ENCODE measurements at regions not wholly inside any gene's neighbourhood (a gene's known extent, or its start where the extent isn't known, plus 50 kb on each side); places are given as distances from the start of the nearest gene placed in this dataset.
"Not testable (repeated sequence)": the region's sequence is repeated elsewhere in the genome, so short reads cannot be mapped to it uniquely, and the experiment has no call there.

- DNase-seq (ENCODE audit: low read depth in 4 of 4, low spot score in 2 of 4) = not testable (repeated sequence)
Observed at GRCh38 chr18:14342170-14342569, 201.2 kb downstream of the POTEC start.

GRCh38 chr18:14336017-14336416 lies 203.8 kb upstream of the ZNF519 start:
- DNase-seq (ENCODE audit: low read depth in 4 of 4, low spot score in 2 of 4) = not testable (repeated sequence)

DNA sequence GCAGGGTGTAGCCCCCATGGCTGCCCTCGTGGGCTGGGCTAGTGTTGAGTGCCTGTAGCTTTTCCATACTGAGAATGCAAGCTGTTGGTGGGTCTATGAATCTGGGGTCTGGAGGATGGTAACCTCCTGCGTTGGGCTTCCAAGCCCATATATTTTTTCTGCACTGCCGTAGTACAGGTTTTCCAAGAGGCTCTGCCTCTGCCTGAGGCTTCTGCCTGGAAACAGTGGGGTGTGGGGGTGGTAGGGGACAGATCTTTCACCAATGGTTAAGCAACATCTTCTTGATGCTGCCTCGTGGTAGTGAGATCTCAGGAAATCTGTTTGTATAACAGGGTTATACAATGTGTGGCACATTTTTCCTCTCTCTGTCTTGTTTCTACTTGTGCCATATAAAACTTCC lies 189.0 kb upstream of the ZNF519 start:
- DNase-seq (ENCODE audit: low read depth in 4 of 4, low spot score in 2 of 4) = not testable (repeated sequence)

- not testable (repeated sequence) for DNase-seq (ENCODE audit: low read depth in 4 of 4, low spot score in 2 of 4)
Observed at GRCh38 chr18:14301255-14301654, 169.0 kb upstream of the ZNF519 start.

GRCh38 chr18:14295081-14295480 lies 162.8 kb upstream of the ZNF519 start:
- DNase-seq (ENCODE audit: low read depth in 4 of 4, low spot score in 2 of 4) = not testable (repeated sequence)

GRCh38 chr18:14285053-14285452 lies 152.8 kb upstream of the ZNF519 start:
- DNase-seq (ENCODE audit: low read depth in 4 of 4, low spot score in 2 of 4) = no peak

DNA sequence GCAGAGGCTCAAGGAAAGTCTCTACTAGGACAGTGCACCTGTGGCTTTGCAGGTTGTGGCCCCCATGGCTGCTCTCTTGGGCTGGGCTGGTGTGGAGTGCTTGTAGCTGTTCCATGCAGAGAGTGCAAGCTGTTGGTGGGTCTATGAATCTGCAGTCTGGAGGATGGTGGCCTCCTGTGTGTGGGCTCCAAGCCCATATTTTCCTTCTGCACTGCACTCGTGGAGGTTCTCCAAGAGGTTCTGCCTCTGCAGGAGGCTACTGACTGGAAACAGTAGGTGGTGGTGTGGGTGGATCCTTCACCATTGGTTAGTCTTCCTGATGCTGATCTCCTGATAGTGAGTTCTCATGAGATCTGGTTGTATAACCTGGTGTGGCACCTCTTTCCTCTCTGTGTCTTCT lies 143.2 kb upstream of the ZNF519 start:
- not testable (repeated sequence) for DNase-seq (ENCODE audit: low read depth in 4 of 4, low spot score in 2 of 4)

DNA sequence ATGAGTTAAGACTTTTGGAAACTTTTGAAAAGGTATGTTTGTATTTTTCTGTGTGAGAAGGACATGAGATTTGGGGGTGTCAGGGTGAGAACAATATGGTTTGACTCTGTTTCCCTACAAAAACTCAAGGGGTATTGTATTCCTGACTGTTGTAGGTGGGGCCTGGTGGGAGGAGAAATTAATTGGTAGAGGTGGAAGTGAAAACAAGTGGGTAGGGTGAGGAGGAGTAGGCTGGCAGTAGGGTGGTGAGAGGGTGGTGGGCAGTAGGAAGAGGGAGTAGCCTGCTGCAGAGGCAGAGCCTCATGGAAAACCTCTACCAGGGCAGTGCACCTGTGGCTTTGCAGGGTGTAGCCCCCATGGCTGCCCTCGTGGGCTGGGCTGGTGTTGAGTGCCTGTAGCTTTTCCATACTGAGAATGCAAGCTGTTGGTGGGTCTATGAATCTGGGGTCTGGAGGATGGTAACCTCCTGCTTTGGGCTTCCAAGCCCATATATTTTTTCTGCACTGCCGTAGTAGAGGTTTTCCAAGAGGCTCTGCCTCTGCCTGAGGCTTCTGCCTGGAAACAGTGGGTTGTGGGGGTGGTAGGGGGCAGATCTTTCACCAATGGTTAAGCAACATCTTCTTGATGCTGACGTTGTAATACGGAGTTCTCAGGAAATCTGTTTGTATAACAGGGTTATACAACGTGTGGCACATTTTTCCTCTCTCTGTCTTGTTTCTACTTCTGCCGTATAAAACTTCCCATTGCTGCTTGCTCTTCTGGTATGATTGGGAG lies 133.6 kb upstream of the ZNF519 start:
- not testable (repeated sequence) for DNase-seq (ENCODE audit: low read depth in 4 of 4, low spot score in 2 of 4)

DNA sequence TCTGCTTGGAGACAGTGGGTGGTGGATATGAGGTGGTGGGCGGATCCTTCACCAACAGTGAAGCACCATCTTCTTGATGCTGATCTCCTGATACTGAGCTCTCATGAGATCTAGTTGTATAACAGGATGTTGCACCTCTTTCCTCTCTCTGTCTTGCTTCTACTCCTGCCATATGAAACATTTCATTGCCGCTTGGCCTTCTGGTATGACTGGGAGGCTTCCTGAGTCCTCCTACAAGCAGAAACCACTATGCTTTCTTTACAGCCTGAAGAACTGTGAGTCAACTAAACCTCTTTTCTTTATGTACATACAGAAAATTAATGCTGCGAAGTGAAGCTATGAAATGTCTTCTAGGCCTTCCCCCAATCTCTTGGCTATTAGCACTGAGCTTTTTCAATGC lies 130.6 kb upstream of the ZNF519 start:
- not testable (repeated sequence) for DNase-seq (ENCODE audit: low read depth in 4 of 4, low spot score in 2 of 4)

DNA sequence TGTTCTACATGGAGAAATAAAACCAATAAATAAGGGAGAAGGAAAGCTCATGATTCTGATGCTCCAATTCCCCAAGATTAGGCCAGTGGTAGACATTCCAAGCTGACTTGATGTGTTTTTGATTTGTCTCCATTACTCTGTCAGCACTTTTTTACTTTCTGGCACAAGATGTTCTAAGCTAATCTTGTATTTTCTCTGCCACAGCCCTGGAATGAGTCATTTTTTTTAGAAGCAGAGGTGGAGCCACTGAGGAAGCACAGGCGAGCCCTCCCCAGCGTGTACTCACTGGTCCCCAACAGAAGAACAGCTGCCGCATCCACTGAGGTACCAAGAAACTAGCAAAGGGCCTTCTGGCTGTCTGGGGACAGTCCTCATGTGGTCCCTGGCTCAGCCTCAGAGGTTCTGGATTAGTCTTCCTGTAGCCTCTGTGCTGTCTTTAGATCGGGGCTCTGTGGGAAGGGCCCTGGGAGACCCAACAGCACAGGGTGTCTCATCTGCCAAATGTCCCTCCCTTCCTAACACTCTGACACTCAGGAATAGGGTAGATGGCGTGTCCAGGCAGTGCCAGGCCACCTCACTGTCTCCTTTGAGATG lies 117.9 kb upstream of the ZNF519 start:
- not testable (repeated sequence) for DNase-seq (ENCODE audit: low read depth in 4 of 4, low spot score in 2 of 4)

DNA sequence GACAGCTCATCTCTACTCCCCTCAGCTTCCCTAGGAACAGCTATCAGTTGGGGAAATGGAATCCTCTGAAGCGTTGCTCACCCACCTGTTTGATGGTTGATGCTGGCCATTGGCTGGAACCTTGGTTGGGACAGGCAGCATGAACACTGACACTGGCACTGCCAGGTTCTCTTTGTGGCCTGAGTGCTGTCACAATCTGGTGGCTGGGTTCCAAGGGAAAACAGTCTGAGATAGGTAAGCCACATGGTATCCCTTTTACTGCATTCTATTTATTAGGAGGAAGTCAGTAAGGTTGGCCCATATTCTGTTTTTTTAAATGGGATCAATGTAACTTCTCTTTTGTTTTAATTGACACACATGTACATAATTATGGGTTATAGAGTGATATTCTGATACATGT lies 107.0 kb upstream of the ZNF519 start:
- DNase-seq (ENCODE audit: low read depth in 4 of 4, low spot score in 2 of 4) = not testable (repeated sequence)

GRCh38 chr18:14236356-14237048 lies 104.3 kb upstream of the ZNF519 start:
- not testable (repeated sequence) for DNase-seq (ENCODE audit: low read depth in 4 of 4, low spot score in 2 of 4)

DNA sequence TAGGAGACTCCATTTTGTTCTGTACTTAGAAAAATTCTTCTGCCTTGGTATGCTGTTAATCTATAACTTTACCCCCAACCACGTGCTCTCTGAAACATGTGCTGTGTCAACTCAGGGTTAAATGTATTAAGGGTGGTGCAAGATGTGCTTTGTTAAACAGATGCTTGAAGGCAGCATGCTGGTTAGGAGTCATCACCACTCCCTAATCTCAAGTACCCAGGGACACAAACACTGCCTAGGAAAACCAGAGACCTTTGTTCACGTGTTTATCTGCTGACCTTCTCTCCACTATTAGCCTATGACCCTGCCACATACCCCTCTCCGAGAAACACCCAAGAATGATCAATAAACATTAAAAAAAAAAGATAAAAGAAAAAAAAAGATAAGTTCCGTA lies 93.0 kb upstream of the ZNF519 start:
- not testable (repeated sequence) for DNase-seq (ENCODE audit: low read depth in 4 of 4, low spot score in 2 of 4)

- DNase-seq (ENCODE audit: low read depth in 4 of 4, low spot score in 2 of 4) = not testable (repeated sequence)
Observed at GRCh38 chr18:14224551-14225285, 92.5 kb upstream of the ZNF519 start.

- DNase-seq (ENCODE audit: low read depth in 4 of 4, low spot score in 2 of 4) = not testable (repeated sequence)
Observed at GRCh38 chr18:14223919-14224318, 91.7 kb upstream of the ZNF519 start.

GRCh38 chr18:14223231-14223822 lies 91.1 kb upstream of the ZNF519 start:
- DNase-seq (ENCODE audit: low read depth in 4 of 4, low spot score in 2 of 4) = not testable (repeated sequence)

DNA sequence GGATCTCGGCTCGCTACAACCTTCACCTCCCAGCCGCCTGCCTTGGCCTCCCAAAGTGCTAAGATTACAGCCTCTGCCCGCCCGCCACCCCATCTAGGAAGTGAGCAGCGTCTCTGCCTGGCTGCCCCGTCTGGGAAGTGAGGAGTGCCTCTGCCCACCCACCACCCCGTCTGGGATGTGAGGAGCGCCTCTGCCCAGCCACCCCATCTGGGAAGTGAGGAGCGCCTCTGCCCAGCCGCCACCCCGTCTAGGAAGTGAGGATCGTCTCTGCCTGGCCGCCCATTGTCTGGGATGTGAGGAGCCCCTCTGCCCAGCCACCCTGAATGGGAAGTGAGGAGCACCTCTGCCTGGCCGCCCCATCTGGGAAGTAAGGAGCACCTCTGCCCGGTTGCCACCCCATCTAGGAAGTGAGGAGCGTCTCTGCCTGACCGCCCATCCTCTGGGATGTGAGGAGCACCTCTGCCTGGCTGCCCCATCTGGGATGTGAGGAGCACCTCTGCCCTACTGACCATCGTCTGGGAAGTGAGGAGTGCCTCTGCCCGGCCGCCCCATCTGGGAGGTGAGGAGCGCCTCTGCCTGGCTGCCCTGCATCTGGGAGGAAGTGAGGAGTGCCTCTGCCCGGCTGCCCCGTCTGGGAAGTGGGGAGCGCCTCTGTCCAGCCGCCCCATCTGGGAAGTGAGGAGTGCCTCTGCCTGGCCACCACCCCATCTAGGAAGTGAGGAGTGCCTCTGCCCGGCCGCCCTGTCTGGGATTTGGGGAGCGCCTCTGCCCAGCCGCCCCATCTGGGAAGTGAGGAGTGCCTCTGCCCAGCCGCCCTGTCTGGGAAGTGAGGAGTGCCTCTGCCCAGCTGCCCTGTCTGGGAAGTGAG lies 90.4 kb upstream of the ZNF519 start:
- DNase-seq (ENCODE audit: low read depth in 4 of 4, low spot score in 2 of 4) = not testable (repeated sequence)

- DNase-seq (ENCODE audit: low read depth in 4 of 4, low spot score in 2 of 4) = no peak
Observed at GRCh38 chr18:14221689-14222088, 89.5 kb upstream of the ZNF519 start.

GRCh38 chr18:14215952-14216351 lies 83.7 kb upstream of the ZNF519 start:
- not testable (repeated sequence) for DNase-seq (ENCODE audit: low read depth in 4 of 4, low spot score in 2 of 4)

Data from left renal cortex interstitium (tissue), 4 donors.